Heart right ventricle (tissue), 16 donors: ENCODE measurements at regions not wholly inside any gene's neighbourhood (a gene's known extent, or its start where the extent isn't known, plus 50 kb on each side); places are given as distances from the start of the nearest gene placed in this dataset.

Experiments used
- ATAC-seq, 8 donors: fragments of 200-7000 bp; cut with Tn5 transposase; one replicate each; pipeline ENCODE4 v1.9.1; 2020; ENCODE audit warnings: mild to moderate bottlenecking in 8 of 8, moderate library complexity in 8 of 8, moderate number of reproducible peaks in 1 of 8
- DNase-seq, 2 donors: peaks; one replicate each; pipeline ENCODE4 v3.0.0-alpha.2; 2020
- H3K27ac ChIP-seq, 10 donors: fragments of 200-600 bp; sonication (generic) in 2 of 10; one replicate each; pipeline versions ENCODE4 v1.5.0 to v1.8.0; 2020 to 2022; ENCODE audit warnings: mild to moderate bottlenecking in 3 of 10
- H3K27me3 ChIP-seq, 7 donors: fragments of 200-600 bp; one replicate each; pipeline ENCODE4 v1.8.0; 2021 to 2022; ENCODE audit warnings: mild to moderate bottlenecking in 2 of 7
- H3K36me3 ChIP-seq, 9 donors: fragments of 200-600 bp; sonication (generic) in 1 of 9; one replicate each; pipeline versions ENCODE4 v1.5.0 to v1.8.0; 2020 to 2022; ENCODE audit warnings: mild to moderate bottlenecking in 2 of 9
- H3K4me1 ChIP-seq, 9 donors: fragments of 200-600 bp; sonication (generic) in 1 of 9; one replicate each; pipeline versions ENCODE4 v1.5.0 to v1.8.0; 2020 to 2022; ENCODE audit warnings: mild to moderate bottlenecking in 4 of 9
- H3K4me3 ChIP-seq, 10 donors: fragments of 200-600 bp; sonication (generic) in 2 of 10; one replicate each; pipeline versions ENCODE4 v1.5.0 to v1.8.0; 2020 to 2022; ENCODE audit warnings: mild to moderate bottlenecking in 7 of 10, moderate library complexity in 2 of 10
- H3K9me3 ChIP-seq, 11 donors: fragments of 200-600 bp in 10 of 11; sonication (generic) in 2 of 11; one replicate each; pipeline versions ENCODE4 v1.5.0 to v1.8.0; 2013 to 2022; ENCODE audit warnings: mild to moderate bottlenecking in 2 of 11, control low read depth in 1 of 11, moderate library complexity in 1 of 11
- CTCF ChIP-seq, 9 donors: fragments of 200-600 bp; sonication (generic) in 2 of 9; IDR thresholded peaks; one replicate each; pipeline versions ENCODE4 v1.5.0 to v1.8.0; 2021 to 2022; ENCODE audit warnings: antibody characterized with exemption in 9 of 9, mild to moderate bottlenecking in 5 of 9, moderate library complexity in 1 of 9
- WGBS, 2 donors: extraction: QIAGEN DNeasy Blood & Tissue Kit; methylation state at CpG; one replicate each; pipeline ENCODE4 v1.1.7; 2013; ENCODE audit warnings: inconsistent platforms in 1 of 2; 5-methylcytosine and 5-hydroxymethylcytosine counted together
- intact Hi-C, 10 donors: fragments of 100-400 bp; cut with DNase I; formaldehyde crosslinking; loops; one replicate each; pipeline versions ENCODE4 v1.11.1 to v1.14.2; 2022
- donor health status: Arrhythmogenic right ventricular cardiomyopathy.
- donor health status: ischemic (EF 13 %, LVEDD 7.1; RV severe dilation, severe dysfunction).
- donor health status: healthy with polysubstance abuse.
- donor health status: DM: no; HTN: yes; CAD: no.
- donor health status: DM: no; HTN: no; CAD: no.
- donor health status: ischemic (EF 25% LVEDD 6.9; RV normal size, moderate dysfunction).
- donor health status: ischemic (EF 25% LVEDD 5.7; RV mildly dilated, moderate dysfunction).
- donor health status: healthy.
- donor health status: DM: yes; HTN: yes; CAD: no.
- donor health status: Ischemic cardiomyopathy.
- donor health status: ischemic (EF 35%, LVEDD 5.7; RV mildly dilated, moderate dysfunction).
- donor health status: nonischemic (EF 11% LVEDD 7.7; RV severe dilation, severe dysfunction).
- donor health status: DM: yes; HTN: yes; CAD: no.
- donor health status: PGD.
- donor health status: ischemic (EF 29% LVEDD 5.4; RV normal size, mild dysfunction).
- donor health status: nonischemic (EF 23%, LVEDD 6.1; RV moderate dilation, normal function).

GRCh38 chr10:24779737-24780136 lies 56.0 kb upstream of the ARHGAP21 start:
- no peaks in the 10 kb centered on the region for H3K36me3 ChIP-seq
- H3K27me3 ChIP-seq = peaks cover 0 to 2% (median 0%) of the 10 kb centered on the region in 7 donors
- H3K4me3 ChIP-seq = no peak overlapping the region
- H3K27ac ChIP-seq = no peak overlapping the region
- H3K4me1 ChIP-seq = no peaks in the 10 kb centered on the region
- H3K9me3 ChIP-seq = no peaks in the 10 kb centered on the region
- intact Hi-C loops = no loop called here
- no peak for TF ChIP-seq CTCF (IDR thresholded peaks at IDR 0.05)
- WGBS, 2 donors = 94% methylated on average over 1 of the region's 1 CpG
- no peak for DNase-seq
- ATAC-seq = no peak

- no peak for TF ChIP-seq CTCF (IDR thresholded peaks at IDR 0.05)
- intact Hi-C loops = no loop called here
- DNase-seq = no peak
- WGBS, 2 donors = 98 to 99% methylated on average over 7 of the region's 7 CpGs
- no peak for ATAC-seq
- Histone ChIP-seq H3K27me3 (no peaks in the 10 kb centered on the region), H3K36me3 (no peaks in the 10 kb centered on the region), H3K4me3 (no peak overlapping the region), H3K9me3 (no peaks in the 10 kb centered on the region), H3K4me1 (no peaks in the 10 kb centered on the region), H3K27ac (no peak overlapping the region)
Measured at GRCh38 chr10:24778298-24778697, 54.6 kb upstream of the ARHGAP21 start.

- no peak overlapping the region for H3K27ac ChIP-seq
- H3K36me3 ChIP-seq = no peaks in the 10 kb centered on the region
- 84 to 85% methylated on average over 3 of the region's 3 CpGs for WGBS, 2 donors
- intact Hi-C loops = no loop called here
- no peaks in the 10 kb centered on the region for H3K4me1 ChIP-seq
- no peak for ATAC-seq
- no peaks in the 10 kb centered on the region for H3K9me3 ChIP-seq
- TF ChIP-seq CTCF (IDR thresholded peaks at IDR 0.05) = no peak
- H3K4me3 ChIP-seq = no peak overlapping the region
- no peaks in the 10 kb centered on the region for H3K27me3 ChIP-seq
- no peak for DNase-seq
Measured at GRCh38 chr10:24777196-24777595, 53.5 kb upstream of the ARHGAP21 start.

- no peaks in the 10 kb centered on the region for H3K4me1 ChIP-seq
- ATAC-seq (no peak), DNase-seq (no peak)
- no peaks in the 10 kb centered on the region for H3K27me3 ChIP-seq
- H3K27ac ChIP-seq = no peak overlapping the region
- no peaks in the 10 kb centered on the region for H3K9me3 ChIP-seq
- intact Hi-C loops = no loop called here
- no peak overlapping the region for H3K4me3 ChIP-seq
- WGBS, 2 donors = 91% methylated on average over 3 of the region's 3 CpGs
- H3K36me3 ChIP-seq = no peaks in the 10 kb centered on the region
- TF ChIP-seq CTCF (IDR thresholded peaks at IDR 0.05) = no peak
Measured at GRCh38 chr10:24773939-24774589, 50.4 kb upstream of the ARHGAP21 start.
